ENCODE measurements at regions not wholly inside any gene's neighbourhood (a gene's known extent, or its start where the extent isn't known, plus 50 kb on each side); places are given as distances from the start of the nearest gene placed in this dataset.
A peak's percentile ranks its signal among the peaks of the same experiment; 100 is the strongest.

DNA sequence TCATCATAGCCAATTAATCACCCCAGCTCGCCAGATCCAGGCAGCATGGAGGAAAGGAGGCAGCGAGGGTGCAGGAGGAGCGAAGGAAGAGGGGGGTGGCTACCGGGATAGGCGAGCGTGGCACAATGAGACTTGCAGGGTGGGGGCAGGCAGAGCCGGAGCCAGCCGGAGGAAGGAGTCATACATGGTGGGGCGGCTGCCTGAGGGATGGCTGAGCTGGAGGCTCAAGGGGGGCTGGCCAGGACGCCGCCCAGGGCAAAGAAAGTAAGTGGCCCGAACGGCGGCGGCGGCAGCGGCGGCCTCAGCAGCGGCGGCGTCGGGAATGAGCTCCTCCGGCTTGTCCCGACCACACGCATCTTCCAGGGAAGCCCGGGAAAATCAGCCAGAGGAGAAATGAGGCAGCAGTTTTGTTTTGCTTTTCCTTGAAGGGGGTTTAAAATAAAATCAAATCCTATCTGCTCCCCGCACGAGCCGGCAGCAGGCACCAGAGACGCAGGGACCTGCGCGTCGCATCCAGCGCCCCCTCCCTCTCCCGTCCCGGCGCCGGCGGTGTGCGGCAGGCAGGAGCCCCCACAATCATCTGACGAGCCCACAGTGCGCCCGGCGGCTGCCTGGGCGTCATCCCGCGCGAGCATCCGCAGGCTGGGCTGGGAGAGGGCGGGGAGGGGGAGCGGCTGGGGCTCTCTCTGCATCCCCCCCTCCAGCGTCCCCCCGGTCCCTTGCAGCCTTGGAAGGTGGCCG is 263.6 kb downstream of the CTTN start:
- H3K36me3 Mint-ChIP-seq: no peaks in the 10 kb centered on the region
- intact Hi-C loops (cut with micrococcal nuclease): no loop called here
- Histone ChIP-seq H3K27ac (ENCODE audit: low read depth, low read length) (no peak overlapping the region), H3K4me3 (ENCODE audit: low read length in 2 of 2) (no peak overlapping the region), H3K36me3 (ENCODE audit: insufficient read depth, low read length) (no peaks in the 10 kb centered on the region), H3K4me1 (ENCODE audit: insufficient read depth, low read length) (no peaks in the 10 kb centered on the region), H3K27me3 (ENCODE audit: insufficient read depth, low read length) (peaks cover 4% of the 10 kb centered on the region), H3K9me3 (ENCODE audit: control insufficient read depth in 1 of 2, low read length in 2 of 2) (no peaks in the 10 kb centered on the region)
- H3K4me3 Mint-ChIP-seq: peak overlapping the region in 1 of 8 donors; percentile 63
- H3K4me1 Mint-ChIP-seq: peaks cover 0 to 10% (median 3%) of the 10 kb centered on the region in 4 donors
- no peak for DNase-seq
- peak overlapping the region in 1 of 7 donors; percentile 20 for H3K27ac Mint-ChIP-seq
- H3K27me3 Mint-ChIP-seq: peaks cover 25 to 27% of the 10 kb centered on the region in 2 donors
- POLR2A ChIA-PET (ENCODE audit: partially characterized antibody): no interaction called here
- CTCF ChIA-PET (ENCODE audit: partially characterized antibody): no interaction called here
- H3K9me3 Mint-ChIP-seq: peaks cover 0 to 7% (median 0%) of the 10 kb centered on the region in 8 donors

- Histone ChIP-seq H3K4me1 (ENCODE audit: insufficient read depth, low read length) (no peaks in the 10 kb centered on the region), H3K9me3 (ENCODE audit: control insufficient read depth in 1 of 2, low read length in 2 of 2) (no peaks in the 10 kb centered on the region), H3K4me3 (ENCODE audit: low read length in 2 of 2) (no peak overlapping the region), H3K27me3 (ENCODE audit: insufficient read depth, low read length) (peaks cover 4% of the 10 kb centered on the region), H3K27ac (ENCODE audit: low read depth, low read length) (no peak overlapping the region), H3K36me3 (ENCODE audit: insufficient read depth, low read length) (no peaks in the 10 kb centered on the region)
- Mint-ChIP-seq H3K27me3 (peaks cover 25 to 27% of the 10 kb centered on the region in 2 donors), H3K36me3 (no peaks in the 10 kb centered on the region), H3K27ac (no peak overlapping the region), H3K4me3 (no peak overlapping the region), H3K9me3 (peaks cover 0 to 7% (median 0%) of the 10 kb centered on the region in 8 donors), H3K4me1 (peaks cover 0 to 10% (median 3%) of the 10 kb centered on the region in 4 donors)
- intact Hi-C loops (cut with micrococcal nuclease): no loop called here
- CTCF ChIA-PET (ENCODE audit: partially characterized antibody): no interaction called here
- POLR2A ChIA-PET (ENCODE audit: partially characterized antibody): no interaction called here
- DNase-seq: no peak
These were observed 264.4 kb downstream of the CTTN start for GRCh38 chr11:70662691-70663098.

DNA sequence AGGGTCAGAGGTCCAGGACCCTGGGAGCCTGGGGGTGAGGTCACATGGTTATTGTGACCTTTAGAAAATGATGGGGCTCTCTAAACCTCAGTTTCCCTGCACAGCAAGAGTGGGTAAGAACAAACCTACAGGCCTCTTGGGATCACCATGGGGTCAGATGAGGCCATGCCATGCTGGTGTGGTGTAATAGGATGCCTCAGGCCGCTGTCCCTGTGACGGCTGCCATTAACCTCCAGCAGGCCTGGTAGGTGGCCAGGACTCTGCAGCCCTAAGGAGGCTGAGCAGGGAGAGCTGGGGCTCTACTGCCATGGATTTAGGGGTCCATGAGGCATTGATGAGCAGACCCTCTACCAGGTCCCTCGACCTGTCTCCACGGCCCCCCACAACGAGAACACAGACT is 265.5 kb downstream of the CTTN start:
- no peaks in the 10 kb centered on the region for H3K36me3 ChIP-seq (ENCODE audit: insufficient read depth, low read length)
- H3K4me1 ChIP-seq (ENCODE audit: insufficient read depth, low read length): no peaks in the 10 kb centered on the region
- H3K27me3 ChIP-seq (ENCODE audit: insufficient read depth, low read length): peaks cover 4% of the 10 kb centered on the region
- H3K9me3 ChIP-seq (ENCODE audit: control insufficient read depth in 1 of 2, low read length in 2 of 2): no peaks in the 10 kb centered on the region
- peaks cover 0 to 7% (median 0%) of the 10 kb centered on the region in 8 donors for H3K9me3 Mint-ChIP-seq
- peaks cover 0 to 10% (median 2%) of the 10 kb centered on the region in 4 donors for H3K4me1 Mint-ChIP-seq
- H3K36me3 Mint-ChIP-seq: no peaks in the 10 kb centered on the region
- intact Hi-C loops (cut with micrococcal nuclease): no loop called here
- POLR2A ChIA-PET (ENCODE audit: partially characterized antibody): no interaction called here
- DNase-seq: no peak
- no peak overlapping the region for H3K27ac Mint-ChIP-seq
- no peak overlapping the region for H3K27ac ChIP-seq (ENCODE audit: low read depth, low read length)
- no peak overlapping the region for H3K4me3 Mint-ChIP-seq
- no peak overlapping the region for H3K4me3 ChIP-seq (ENCODE audit: low read length in 2 of 2)
- CTCF ChIA-PET (ENCODE audit: partially characterized antibody): no interaction called here
- peaks cover 27 to 30% of the 10 kb centered on the region in 2 donors for H3K27me3 Mint-ChIP-seq

GRCh38 chr11:70666311-70666710 is 268.0 kb downstream of the CTTN start:
- Mint-ChIP-seq H3K4me1 (peaks cover 0 to 5% (median 3%) of the 10 kb centered on the region in 4 donors), H3K27me3 (peaks cover 15 to 26% of the 10 kb centered on the region in 2 donors), H3K36me3 (no peaks in the 10 kb centered on the region), H3K9me3 (peaks cover 0 to 3% (median 0%) of the 10 kb centered on the region in 8 donors), H3K4me3 (no peak overlapping the region), H3K27ac (no peak overlapping the region)
- Histone ChIP-seq H3K36me3 (ENCODE audit: insufficient read depth, low read length) (no peaks in the 10 kb centered on the region), H3K27me3 (ENCODE audit: insufficient read depth, low read length) (peaks cover 4% of the 10 kb centered on the region), H3K4me3 (ENCODE audit: low read length in 2 of 2) (no peak overlapping the region), H3K4me1 (ENCODE audit: insufficient read depth, low read length) (no peaks in the 10 kb centered on the region), H3K27ac (ENCODE audit: low read depth, low read length) (no peak overlapping the region), H3K9me3 (ENCODE audit: control insufficient read depth in 1 of 2, low read length in 2 of 2) (no peaks in the 10 kb centered on the region)
- DNase-seq: no peak
- intact Hi-C loops (cut with micrococcal nuclease): no loop called here
- POLR2A ChIA-PET (ENCODE audit: partially characterized antibody): no interaction called here
- CTCF ChIA-PET (ENCODE audit: partially characterized antibody): no interaction called here

- no peak for DNase-seq
- ChIA-PET CTCF (ENCODE audit: partially characterized antibody) (interaction anchor here (0.5 kb wide), 1 partner anchor 25 kb away, joined by 3 read pairs; no protein-coding TSS in a partner anchor), POLR2A (ENCODE audit: partially characterized antibody) (no interaction called here)
- Mint-ChIP-seq H3K4me3 (no peak overlapping the region), H3K27ac (no peak overlapping the region), H3K9me3 (peaks cover 0 to 3% (median 0%) of the 10 kb centered on the region in 8 donors), H3K4me1 (peaks cover 0 to 2% (median 0%) of the 10 kb centered on the region in 4 donors), H3K27me3 (peaks cover 15 to 25% of the 10 kb centered on the region in 2 donors), H3K36me3 (no peaks in the 10 kb centered on the region)
- Histone ChIP-seq H3K27ac (ENCODE audit: low read depth, low read length) (no peak overlapping the region), H3K4me3 (ENCODE audit: low read length in 2 of 2) (no peak overlapping the region), H3K4me1 (ENCODE audit: insufficient read depth, low read length) (no peaks in the 10 kb centered on the region), H3K36me3 (ENCODE audit: insufficient read depth, low read length) (no peaks in the 10 kb centered on the region), H3K9me3 (ENCODE audit: control insufficient read depth in 1 of 2, low read length in 2 of 2) (no peaks in the 10 kb centered on the region), H3K27me3 (ENCODE audit: insufficient read depth, low read length) (peaks cover 4% of the 10 kb centered on the region)
- intact Hi-C loops (cut with micrococcal nuclease): no loop called here
These were observed 269.4 kb downstream of the CTTN start for GRCh38 chr11:70667767-70668166.

DNA sequence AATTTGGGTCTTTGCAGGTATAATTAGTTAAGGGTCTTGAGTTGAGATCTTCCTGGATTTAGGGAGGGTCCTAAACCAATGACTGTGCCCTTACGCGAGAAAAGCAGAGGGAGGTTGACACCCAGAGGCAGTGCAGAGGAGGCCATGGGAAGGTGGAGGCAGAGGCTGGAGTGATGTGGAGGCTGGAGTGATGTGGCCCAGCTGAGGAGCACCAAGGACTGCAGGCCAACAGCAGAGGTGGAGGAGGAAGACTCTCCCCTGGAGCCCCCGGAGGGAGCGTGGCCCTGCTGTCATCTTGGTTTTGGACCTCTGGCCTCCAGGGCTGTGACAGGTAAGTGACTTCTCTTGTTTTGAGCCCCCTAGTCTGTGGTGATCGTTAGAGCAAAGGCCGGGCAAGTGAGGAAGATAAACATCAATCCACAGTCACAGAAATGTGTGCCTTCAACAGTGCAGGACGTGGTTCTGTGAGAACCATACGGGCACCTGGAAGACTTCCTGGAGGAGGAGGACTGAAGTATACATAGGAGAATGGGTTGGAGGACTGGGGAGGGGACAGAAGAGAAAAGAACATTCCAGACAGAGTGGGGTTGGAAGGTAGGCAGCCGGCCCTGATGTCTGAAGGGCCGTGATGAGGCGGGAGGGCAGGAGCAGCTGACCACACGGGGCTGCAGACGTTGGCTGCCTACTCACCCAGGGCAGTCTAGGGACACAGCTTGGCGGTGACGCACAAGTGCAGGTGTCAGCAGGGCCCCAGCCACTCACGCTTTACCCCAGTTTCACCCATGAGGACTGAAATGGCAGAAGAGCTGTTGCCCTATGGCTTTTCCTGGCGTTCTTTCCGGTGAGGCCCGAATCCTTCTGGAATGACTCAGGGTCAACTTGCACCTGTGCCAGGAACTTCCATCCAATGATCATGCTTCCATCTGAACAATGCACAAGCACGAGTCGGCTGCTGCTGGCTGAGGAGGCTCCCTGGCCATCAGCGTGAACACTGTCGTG is 270.2 kb downstream of the CTTN start:
- Histone ChIP-seq H3K9me3 (ENCODE audit: control insufficient read depth in 1 of 2, low read length in 2 of 2) (no peaks in the 10 kb centered on the region), H3K27me3 (ENCODE audit: insufficient read depth, low read length) (no peaks in the 10 kb centered on the region), H3K36me3 (ENCODE audit: insufficient read depth, low read length) (no peaks in the 10 kb centered on the region), H3K27ac (ENCODE audit: low read depth, low read length) (no peak overlapping the region), H3K4me3 (ENCODE audit: low read length in 2 of 2) (no peak overlapping the region), H3K4me1 (ENCODE audit: insufficient read depth, low read length) (no peaks in the 10 kb centered on the region)
- intact Hi-C loops (cut with micrococcal nuclease): no loop called here
- DNase-seq: no peak
- H3K9me3 Mint-ChIP-seq: peaks cover 0 to 3% (median 0%) of the 10 kb centered on the region in 8 donors
- ChIA-PET CTCF (ENCODE audit: partially characterized antibody) (interaction anchor here (0.5 kb wide), 1 partner anchor 25 kb away, joined by 3 read pairs; no protein-coding TSS in a partner anchor), POLR2A (ENCODE audit: partially characterized antibody) (no interaction called here)
- H3K27me3 Mint-ChIP-seq: peaks cover 15 to 25% of the 10 kb centered on the region in 2 donors
- H3K27ac Mint-ChIP-seq: no peak overlapping the region
- no peak overlapping the region for H3K4me3 Mint-ChIP-seq
- no peaks in the 10 kb centered on the region for H3K36me3 Mint-ChIP-seq
- H3K4me1 Mint-ChIP-seq: peaks cover 0 to 2% (median 0%) of the 10 kb centered on the region in 4 donors

DNA sequence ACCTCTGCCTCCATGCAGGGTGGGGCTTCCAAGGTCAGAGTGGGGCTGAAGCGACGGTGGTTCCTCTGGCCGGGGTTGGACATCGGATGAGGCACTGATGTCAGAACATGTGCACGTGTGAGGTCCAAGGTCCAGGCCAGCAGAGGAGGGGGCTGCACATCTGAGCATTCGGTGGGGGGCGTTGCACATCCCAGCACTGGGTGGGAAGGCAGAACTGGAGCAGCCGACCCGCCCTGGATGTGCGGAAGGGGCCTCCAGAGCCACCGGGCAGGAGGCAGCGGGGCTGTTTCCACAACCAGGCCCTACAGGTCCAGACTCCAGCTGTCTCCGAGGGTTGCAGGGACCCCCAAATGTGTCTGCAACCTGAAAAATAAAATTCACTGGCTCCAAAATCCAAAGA is 271.0 kb downstream of the CTTN start:
- Histone ChIP-seq H3K4me3 (ENCODE audit: low read length in 2 of 2) (no peak overlapping the region), H3K36me3 (ENCODE audit: insufficient read depth, low read length) (no peaks in the 10 kb centered on the region), H3K4me1 (ENCODE audit: insufficient read depth, low read length) (no peaks in the 10 kb centered on the region), H3K9me3 (ENCODE audit: control insufficient read depth in 1 of 2, low read length in 2 of 2) (no peaks in the 10 kb centered on the region), H3K27me3 (ENCODE audit: insufficient read depth, low read length) (no peaks in the 10 kb centered on the region), H3K27ac (ENCODE audit: low read depth, low read length) (no peak overlapping the region)
- no peak for DNase-seq
- Mint-ChIP-seq H3K4me3 (no peak overlapping the region), H3K27ac (no peak overlapping the region), H3K4me1 (peaks cover 0 to 2% (median 0%) of the 10 kb centered on the region in 4 donors), H3K9me3 (peaks cover 0 to 4% (median 0%) of the 10 kb centered on the region in 8 donors), H3K36me3 (no peaks in the 10 kb centered on the region), H3K27me3 (peaks cover 15 to 19% of the 10 kb centered on the region in 2 donors)
- POLR2A ChIA-PET (ENCODE audit: partially characterized antibody): no interaction called here
- CTCF ChIA-PET (ENCODE audit: partially characterized antibody): no interaction called here
- intact Hi-C loops (cut with micrococcal nuclease): no loop called here

Data from CD4-positive, alpha-beta memory T cell (primary cell).